AG04450 (cell line): ENCODE measurements at regions not wholly inside any gene's neighbourhood (a gene's known extent, or its start where the extent isn't known, plus 50 kb on each side); places are given as distances from the start of the nearest gene placed in this dataset.

Source experiments
- CTCF ChIA-PET: fragments of 300-600, 350-600 bp; formaldehyde crosslinking; extraction: SDS; loops from one replicate; lab custom pipeline; 2022; ENCODE audit warnings: antibody characterized with exemption, inconsistent platforms; lab: Charles Lee
- POLR2A ChIA-PET: fragments of 350-600 bp; formaldehyde crosslinking; extraction: SDS; loops from one replicate; lab custom pipeline; 2021; ENCODE audit warnings: antibody characterized with exemption, inconsistent platforms; lab: Yijun Ruan, JAX
- DNase-seq: peaks from one replicate; pipeline ENCODE4 v3.0.0-alpha.2; 2011; ENCODE audit warnings: low read depth, low spot score
- H3K27ac ChIP-seq: one replicate; pipeline ENCODE4 v1.5.1; 2012; ENCODE audit warnings: low read depth, low read length, control low read depth
- H3K27me3 ChIP-seq: one replicate; pipeline ENCODE4 v1.6.0; 2012; ENCODE audit warnings: low read length; ENCODE audit not compliant: control insufficient read depth, insufficient read depth
- H3K4me3 ChIP-seq: 2 replicates; pipeline ENCODE4 v1.5.1; 2011; ENCODE audit warnings: mild to moderate bottlenecking, low read depth, low read length, control low read depth
- H3K9me3 ChIP-seq: 2 replicates; pipeline ENCODE4 v1.5.1; 2012; ENCODE audit warnings: low read length; ENCODE audit not compliant: control insufficient read depth, insufficient read depth
- CTCF ChIP-seq: IDR thresholded peaks from 2 replicates; pipeline ENCODE4 v1.5.1; 2011; ENCODE audit warnings: low read depth, low read length, control low read depth, inconsistent platforms

- ChIA-PET CTCF (no interaction called here), POLR2A (no interaction called here)
- no peak overlapping the region for H3K4me3 ChIP-seq
- no peak overlapping the region for H3K27ac ChIP-seq
- no peaks in the 10 kb centered on the region for H3K27me3 ChIP-seq
- H3K9me3 ChIP-seq: no peaks in the 10 kb centered on the region
- no peak for TF ChIP-seq CTCF
- no peak for DNase-seq
These were observed 450.7 kb upstream of the OPRM1 start for GRCh38 chr6:153588330-153588729.

- H3K27me3 ChIP-seq: no peaks in the 10 kb centered on the region
- TF ChIP-seq CTCF: no peak
- peaks cover 3% of the 10 kb centered on the region; the same call in 1 of the 2 replicates for H3K9me3 ChIP-seq
- H3K4me3 ChIP-seq: no peak overlapping the region
- H3K27ac ChIP-seq: no peak overlapping the region
- DNase-seq: no peak
- ChIA-PET CTCF (no interaction called here), POLR2A (no interaction called here)
These were observed 452.6 kb upstream of the RGS17 start for GRCh38 chr6:153583685-153584084.

- CTCF ChIA-PET: no interaction called here
- POLR2A ChIA-PET: no interaction called here
- no peak for DNase-seq
- TF ChIP-seq CTCF: no peak
- no peak overlapping the region for H3K4me3 ChIP-seq
- H3K9me3 ChIP-seq: peaks cover 3% of the 10 kb centered on the region; the same call in 1 of the 2 replicates
- H3K27ac ChIP-seq: no peak overlapping the region
- H3K27me3 ChIP-seq: no peaks in the 10 kb centered on the region
These were observed 449.7 kb upstream of the RGS17 start for GRCh38 chr6:153580776-153581175.

- no peak overlapping the region for H3K27ac ChIP-seq
- no peak overlapping the region for H3K4me3 ChIP-seq
- TF ChIP-seq CTCF: no peak
- no peak for DNase-seq
- POLR2A ChIA-PET: no interaction called here
- no peaks in the 10 kb centered on the region for H3K27me3 ChIP-seq
- CTCF ChIA-PET: no interaction called here
- H3K9me3 ChIP-seq: peaks cover 3% of the 10 kb centered on the region; the same call in 1 of the 2 replicates
These were observed 444.4 kb upstream of the RGS17 start for GRCh38 chr6:153575528-153575927.

GRCh38 chr6:153574231-153574630 is 443.1 kb upstream of the RGS17 start:
- no peak overlapping the region for H3K4me3 ChIP-seq
- H3K9me3 ChIP-seq: peaks cover 2% of the 10 kb centered on the region; the same call in 1 of the 2 replicates
- no peak overlapping the region for H3K27ac ChIP-seq
- no peaks in the 10 kb centered on the region for H3K27me3 ChIP-seq
- TF ChIP-seq CTCF: no peak
- ChIA-PET POLR2A (no interaction called here), CTCF (no interaction called here)
- no peak for DNase-seq
